GM18858 (cell line): ENCODE measurements at regions not wholly inside any gene's neighbourhood (a gene's known extent, or its start where the extent isn't known, plus 50 kb on each side); places are given as distances from the start of the nearest gene placed in this dataset.

Source experiments
- ATAC-seq: cut with Tn5 transposase; IDR thresholded peaks from one replicate; pipeline ENCODE4 v1.9.1; 2021; ENCODE audit not compliant: unreplicated experiment

DNA sequence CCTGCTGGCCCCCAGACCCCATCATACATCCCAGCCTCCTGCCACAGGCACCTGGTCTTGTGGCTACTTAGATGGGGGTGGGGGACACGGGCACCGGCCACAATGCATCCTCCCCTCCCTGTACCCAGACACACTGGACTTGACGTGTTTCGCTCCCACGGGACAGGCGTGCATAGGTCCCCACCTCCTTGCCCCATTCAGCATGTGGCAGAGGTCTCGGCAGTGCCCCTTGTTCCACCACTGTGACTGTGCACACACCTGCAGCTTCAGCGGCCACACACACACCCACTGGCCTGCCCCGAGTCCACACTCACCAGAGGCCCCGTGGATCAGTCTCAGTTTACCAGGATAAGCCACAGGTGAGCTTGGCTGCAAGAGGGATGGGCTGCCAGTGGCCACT lies 109.6 kb downstream of the ENGASE start:
- ATAC-seq: no peak

DNA sequence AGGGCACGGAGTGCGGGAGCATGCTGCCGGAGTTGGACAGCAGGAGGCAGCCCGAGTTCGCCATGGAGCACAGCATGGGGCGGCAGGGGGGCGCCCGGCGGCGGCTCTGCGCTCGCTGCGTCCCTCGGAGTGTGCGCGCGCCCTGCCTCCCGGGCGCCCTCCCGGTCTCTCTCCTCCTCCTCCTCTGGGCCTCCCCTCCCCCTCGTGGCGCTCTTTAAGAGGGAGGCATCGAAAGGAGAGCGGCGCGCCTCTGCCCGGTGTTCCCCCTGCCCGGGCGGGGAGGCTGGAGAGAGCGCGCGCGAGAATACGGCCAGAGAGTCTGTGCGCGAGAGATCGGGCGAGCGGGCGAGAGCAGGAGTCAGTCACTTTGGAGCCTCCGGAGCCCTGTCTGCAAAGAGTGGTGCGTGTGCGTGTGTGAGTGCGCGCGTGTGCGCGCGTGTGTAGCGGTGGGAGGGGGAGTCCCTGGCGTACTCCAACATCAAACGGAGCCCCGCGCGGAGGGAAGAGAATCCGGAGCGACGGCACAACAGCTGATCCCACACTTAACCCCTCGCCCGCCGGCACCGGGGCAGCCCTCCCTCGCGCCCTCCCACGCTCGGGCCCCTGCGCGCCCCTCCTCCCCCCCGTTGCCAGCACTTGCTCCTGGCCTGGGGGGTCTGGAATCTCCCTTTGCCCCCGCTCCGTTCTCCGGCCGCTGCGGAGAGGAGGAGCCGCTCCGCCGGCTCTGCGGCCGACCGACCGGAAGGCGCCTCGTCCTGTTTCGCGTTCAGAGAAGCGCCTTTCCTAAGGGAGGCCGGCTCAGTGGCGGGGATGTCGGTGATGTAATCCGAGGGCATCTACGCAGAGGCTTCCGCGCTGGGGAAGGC lies 108.9 kb downstream of the ENGASE start:
- no peak for ATAC-seq

DNA sequence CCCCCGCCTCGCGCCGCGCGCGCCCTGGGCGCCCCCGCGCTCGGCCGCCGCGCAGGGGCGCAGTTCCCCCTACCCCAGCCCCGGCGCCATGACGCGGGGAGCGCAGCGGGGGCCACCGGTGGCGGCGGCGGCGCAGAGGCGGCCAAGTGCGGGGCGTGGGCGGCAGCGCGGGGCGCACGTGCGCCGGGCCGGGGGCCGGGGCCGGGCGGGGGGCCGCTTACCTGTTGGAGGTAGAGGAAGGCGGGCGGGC lies 108.3 kb downstream of the ENGASE start:
- ATAC-seq: no peak

DNA sequence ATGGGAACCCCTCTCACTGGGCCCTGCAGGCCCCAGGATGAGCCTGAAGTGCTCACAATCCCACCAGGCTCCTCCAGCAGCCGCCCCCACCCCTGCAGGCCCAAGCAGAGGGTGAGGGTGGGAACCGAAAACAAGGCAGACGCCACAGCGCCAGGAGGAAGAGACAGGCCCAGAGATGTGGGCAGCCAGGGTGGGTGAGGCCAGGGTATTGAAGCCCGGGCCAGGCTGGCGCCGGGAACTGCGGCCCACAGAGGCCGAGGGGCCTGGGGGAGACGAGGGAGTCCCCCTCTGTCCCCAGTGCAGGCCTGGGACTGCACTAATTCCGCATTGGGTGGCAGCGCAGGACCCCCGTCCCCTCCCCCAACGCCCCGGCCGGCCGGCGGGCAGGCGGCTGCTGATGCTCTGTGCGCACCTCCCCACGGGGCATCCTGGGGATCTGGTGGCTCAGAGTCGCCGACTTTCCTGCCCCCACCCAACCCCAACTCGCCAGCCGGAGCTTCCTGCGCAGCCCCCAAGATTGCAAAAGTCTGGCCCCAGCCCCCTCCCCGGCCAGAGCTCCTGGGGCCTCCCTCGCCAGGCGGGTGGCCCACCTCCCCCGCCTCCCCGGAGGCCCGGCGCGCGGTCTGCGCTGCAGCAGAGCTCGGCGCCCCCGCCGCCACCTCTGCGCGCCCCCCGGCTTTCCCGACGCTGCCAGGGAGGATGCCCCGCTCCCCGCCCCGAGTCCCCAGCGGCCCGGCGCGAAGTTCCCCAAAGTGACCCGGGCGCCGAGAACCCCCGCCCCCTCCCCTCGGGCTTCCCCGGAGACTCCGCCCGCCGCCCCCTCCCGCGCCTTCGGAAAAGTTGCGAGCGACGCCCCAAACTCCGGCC lies 107.8 kb downstream of the ENGASE start:
- ATAC-seq: no peak

DNA sequence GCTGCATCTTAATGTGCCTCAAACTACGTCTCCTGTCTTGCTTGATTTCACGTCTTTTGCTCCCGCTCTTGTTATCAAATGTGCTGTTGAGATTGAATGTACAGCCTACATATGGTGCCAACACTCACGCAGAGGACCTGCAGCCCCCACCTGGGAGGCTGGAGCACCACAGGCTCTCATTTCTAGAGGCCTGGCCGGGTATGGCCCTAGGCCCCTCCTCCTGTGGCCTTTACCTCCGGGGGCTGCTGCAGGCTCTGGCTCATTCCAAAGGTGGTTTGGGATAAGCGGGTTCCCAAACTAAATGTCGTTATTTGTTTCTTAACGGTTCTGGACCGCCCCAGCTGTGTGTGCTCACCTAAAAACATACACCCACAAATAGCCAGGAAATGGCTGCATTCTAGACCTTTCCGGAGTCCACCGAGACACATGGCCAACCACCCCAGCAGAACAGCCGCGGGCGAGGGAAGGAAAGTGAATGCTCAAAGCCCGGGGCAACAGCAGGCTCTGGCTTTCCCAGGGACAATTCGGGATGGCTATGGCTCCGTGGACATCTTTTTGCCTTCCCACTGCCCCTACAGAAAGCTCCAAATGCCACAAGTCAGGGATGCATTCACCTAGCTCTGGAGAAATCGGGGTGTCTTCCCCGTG lies 105.9 kb downstream of the ENGASE start:
- ATAC-seq: no peak

DNA sequence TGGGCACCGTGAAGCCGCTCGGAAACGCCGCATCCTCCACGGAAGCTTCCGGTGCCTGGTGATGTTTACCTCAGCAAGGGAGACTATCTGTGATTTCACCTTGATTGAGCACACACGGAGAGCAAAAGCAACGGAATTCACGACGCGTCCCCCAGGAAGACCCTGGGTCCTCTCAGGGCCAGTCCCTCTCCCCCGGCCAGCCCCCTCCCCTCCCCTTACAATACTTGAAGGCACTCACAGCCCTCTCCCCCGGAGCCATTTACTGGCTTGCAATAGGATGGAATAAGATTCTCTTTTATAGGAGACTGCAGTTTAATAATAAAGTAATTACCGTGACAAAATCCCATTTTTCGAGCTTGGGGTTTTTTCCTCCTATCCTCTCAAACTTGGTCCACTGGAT lies 104.7 kb downstream of the ENGASE start:
- ATAC-seq: no peak

DNA sequence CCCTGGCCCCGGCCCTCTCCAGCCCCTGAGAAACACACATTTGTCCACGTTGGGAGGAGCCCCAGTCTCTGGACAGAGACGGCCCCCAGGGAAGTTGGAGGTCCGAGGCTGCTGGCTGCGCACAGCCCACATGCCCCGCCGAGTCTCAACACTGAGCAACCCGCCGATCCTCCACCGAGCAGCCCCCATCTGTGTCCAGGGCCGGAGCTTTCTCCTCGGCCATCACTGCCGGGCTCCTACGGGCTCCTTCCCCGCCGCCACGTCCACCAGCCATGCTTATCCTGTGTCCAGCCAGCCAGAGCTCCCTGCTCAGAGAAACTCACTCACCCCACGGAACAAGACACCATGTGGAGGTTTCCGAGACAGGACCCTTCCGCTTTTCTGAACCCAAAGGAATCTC lies 103.3 kb downstream of the ENGASE start:
- no peak for ATAC-seq

DNA sequence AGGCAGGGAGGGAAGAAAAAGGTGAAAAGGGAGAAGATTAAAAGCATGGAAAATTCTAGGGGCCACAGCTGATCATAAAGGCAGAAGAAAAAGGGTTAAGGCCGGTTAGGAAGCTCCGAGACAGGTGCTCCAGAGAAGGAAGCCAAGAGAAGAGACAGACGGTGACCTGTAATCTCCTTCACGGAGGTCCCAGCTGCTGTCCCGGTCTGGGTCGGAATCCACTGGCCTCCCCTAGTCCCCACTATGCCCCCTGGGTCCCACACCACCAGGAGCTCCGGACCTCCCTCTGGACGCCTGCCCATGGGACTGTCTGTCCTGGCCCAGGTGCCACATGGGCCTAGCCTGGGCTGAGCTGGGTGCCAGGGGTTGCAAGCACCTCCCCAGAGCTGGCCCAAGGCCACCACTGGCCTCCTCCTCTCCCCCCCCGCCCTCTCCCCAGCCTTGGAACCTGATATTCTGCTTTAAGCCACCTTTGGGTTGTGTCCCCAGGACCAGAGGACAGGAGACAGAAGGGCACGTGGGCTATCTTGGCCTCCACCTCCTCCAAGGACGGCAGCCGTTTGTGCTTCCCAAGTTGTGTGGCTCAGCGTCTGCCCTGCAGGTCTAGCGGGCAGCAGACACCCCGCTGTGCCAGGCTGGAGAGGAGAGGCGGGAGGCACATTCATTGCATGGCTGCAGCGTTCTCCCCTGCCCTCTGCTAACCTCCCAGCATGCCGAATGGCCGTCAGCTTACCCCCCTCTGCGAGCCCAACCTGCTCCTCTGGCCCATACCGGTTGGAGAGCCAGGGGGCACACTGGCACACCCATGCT lies 102.4 kb downstream of the ENGASE start:
- ATAC-seq: no peak

DNA sequence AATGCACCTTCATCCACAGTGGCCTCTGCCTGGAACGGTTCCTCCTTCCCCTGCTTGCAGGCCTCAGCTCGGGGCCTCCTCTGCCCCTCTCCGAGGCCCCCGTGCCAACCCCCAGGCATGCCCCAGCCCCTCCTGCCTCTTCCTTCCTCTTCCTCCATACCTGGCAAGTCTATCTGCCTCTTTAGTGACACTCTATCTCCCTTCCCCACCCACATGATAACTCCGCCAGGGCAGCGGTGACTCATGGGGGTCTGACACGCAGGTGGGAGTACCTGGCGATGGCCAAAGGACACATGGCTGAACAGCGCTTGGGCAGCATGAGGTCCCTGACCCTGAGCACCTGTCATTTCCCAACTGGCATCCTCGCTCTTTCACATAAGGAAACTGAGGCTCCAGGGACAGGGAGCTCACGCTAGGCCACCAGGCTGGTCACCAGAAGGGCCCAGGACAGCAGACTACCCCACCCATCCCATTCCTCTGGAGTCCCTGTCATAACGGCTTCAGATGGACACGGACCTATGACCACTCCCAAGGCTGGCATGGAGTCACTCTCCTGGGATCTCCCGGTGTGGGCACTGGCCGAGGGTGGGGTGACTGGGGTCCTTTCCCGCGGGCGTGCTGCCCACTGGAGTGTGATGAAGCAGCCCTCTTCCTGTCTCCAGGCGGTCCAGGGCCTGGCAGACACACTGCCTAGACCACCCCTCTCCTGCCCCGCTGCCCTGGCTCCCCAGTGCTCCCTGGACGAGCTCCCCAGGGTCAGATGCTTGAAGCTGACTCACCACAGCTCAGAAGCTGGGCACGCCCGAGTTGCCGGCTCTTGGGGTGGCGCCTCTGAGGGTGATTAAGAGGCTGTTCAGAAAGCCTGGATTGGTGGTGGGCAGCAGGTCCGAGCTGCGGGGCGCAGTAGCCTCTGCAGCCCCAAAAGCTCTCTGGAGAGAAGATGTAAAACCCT lies 100.6 kb downstream of the ENGASE start:
- no peak for ATAC-seq

DNA sequence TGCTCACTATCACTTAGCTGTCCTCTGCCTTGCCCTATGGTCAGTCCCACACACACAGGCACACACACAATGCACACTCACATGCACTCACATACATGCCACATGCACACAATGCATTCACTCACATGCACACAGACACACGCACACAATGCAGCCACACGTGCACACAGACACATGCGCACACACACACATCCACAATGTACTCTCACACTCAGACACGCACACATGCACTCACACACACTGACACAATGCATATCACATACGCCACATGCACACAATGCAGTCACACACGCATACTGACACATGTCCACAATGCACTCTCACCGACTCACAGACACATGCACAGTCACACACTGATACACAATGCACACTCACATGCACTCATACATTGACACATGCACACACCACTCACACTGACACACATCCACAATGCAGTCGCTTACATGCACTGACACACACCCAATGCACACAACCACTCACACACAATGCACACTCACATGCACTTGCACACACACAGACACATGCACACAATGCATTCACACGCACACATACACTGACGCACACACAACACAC lies 99.7 kb downstream of the ENGASE start:
- ATAC-seq: no peak

DNA sequence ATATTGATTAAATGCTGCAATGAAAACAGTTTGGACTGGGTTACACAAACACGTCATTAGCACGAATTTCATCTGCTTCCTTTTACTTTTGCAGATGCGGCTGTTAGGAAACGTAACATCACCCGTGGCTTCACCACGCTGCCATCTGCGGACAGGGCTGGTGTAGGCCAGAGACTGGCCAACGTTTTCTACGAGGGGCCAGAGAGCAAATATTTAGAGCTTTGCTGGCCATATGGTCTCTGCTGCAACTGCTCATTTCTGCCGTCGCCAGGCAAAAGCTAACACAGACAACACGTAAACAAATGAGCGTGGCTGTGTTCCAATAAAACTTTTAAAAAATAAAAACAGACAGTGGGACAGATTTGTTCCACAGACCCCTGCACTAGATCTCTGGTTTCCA lies 96.6 kb downstream of the ENGASE start:
- ATAC-seq: no peak

DNA sequence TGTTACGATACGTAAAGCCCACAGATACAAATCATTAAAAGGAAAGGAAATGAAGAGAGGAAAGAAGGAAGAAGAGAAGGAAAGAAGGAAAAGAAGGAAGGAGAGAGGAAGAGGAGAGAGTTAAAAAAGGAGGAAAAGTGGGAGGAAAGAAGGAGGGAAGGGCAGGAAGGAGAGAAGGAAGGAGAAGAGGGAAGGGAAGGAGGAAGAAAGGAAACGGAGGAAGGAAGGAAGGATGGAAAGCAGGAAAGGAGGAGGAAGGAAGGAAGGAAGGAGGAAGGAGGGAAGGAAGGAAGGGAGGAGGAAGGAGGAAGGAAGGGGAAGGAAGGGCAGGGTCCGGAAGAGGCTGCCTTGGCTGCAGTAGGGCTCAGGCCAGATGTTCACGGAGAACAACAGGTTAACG lies 95.2 kb downstream of the ENGASE start:
- ATAC-seq: no peak

DNA sequence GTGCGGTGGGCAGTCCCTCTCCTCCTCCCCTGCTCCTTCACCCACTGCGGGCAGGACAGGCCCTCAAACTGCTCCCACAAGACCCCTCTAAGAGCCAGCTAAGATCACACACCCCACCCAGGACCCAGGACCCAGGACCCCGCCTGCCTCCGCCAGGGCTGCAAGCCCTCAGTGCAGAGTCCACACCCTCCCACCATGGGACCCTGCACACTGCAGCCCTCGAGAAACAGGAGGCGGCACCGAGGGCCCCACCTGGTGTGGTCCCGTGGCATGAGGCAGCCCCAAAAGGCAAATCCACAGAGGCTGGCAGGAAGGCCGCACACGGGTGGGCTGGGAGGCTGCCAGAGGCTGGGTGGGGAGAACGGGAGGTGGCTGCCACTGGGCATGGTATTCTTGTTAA lies 94.7 kb downstream of the ENGASE start:
- ATAC-seq: no peak

DNA sequence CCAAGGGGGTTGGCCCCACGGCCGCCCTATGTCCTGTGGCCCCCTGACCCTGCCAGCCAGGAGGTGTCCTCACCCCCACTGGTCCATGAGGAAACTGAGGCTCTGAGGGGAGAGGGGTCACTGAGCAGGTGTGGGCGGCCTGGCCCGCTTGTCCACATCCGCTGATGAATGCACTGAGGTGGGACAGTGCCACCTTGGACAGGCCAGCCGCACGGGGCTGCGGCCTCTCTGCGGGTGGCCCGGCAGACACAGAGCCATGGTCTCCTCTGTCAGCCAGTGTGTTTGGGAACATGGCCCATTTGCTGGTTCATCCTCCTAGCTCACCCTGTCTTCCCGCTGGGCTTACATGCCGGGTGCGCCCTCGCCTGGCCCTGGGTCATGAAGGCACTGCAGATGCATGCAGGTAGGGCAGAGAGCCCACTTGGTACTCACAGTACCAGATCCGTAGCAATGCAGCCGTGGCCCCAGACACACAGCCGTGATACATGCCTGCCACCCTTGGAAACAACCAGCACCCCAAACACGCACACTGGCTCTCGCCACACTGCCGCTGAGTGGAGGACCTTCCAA lies 93.9 kb downstream of the ENGASE start:
- ATAC-seq: no peak

DNA sequence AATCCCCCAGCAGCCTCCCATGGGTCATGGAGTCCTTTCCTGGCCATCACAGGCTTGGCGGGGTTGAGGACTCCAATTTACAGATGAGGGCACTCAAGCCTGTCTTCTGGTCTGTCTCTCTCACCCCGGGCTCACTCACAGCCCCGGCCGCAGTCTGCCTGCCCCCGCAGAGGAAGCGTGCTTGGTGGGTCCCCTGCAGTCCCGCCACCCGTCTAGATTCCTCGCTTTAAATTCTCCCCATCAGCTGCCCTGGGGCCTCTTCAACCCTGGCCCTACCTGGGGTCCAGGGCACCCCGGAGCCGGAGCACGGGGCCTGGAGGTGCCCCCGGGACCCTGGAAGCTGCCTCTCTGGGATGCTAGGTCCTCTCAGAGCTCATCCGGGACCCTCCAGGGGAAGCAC lies 92.9 kb downstream of the ENGASE start:
- ATAC-seq: no peak

DNA sequence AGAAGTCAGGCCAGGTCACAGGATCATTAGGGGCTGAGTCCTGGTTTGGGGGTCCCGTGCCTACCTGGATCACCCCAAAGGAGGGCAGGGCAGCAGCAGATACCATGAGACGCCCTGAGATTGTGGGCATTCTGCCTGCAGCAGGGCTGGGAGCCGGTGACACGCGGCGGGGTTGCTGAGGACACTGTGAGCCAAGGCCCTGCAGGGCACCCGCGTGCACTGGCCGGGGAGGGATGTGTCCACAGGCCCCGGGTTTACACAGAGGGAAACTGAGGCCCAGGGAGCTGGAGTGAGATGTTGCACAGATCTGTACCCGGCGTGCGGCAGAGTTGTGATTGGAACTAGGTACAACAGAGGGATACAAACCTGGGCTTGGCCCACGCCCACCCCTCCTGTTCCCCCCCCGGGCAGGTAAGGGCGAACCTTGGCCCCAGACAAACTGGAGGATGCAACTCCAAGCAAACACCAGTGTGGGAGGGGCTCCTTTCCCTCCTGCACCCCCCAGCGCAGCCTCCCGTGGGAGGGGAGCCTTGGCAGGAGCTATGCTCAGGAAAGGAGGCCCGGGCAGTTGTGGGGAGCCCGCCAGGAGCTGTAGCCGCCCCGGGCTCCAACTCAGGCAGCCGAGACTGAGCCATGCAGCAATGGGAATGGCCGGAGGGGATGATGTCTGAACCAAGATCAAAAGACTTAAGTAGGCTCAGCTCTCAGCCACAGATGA lies 91.3 kb downstream of the ENGASE start:
- no peak for ATAC-seq

DNA sequence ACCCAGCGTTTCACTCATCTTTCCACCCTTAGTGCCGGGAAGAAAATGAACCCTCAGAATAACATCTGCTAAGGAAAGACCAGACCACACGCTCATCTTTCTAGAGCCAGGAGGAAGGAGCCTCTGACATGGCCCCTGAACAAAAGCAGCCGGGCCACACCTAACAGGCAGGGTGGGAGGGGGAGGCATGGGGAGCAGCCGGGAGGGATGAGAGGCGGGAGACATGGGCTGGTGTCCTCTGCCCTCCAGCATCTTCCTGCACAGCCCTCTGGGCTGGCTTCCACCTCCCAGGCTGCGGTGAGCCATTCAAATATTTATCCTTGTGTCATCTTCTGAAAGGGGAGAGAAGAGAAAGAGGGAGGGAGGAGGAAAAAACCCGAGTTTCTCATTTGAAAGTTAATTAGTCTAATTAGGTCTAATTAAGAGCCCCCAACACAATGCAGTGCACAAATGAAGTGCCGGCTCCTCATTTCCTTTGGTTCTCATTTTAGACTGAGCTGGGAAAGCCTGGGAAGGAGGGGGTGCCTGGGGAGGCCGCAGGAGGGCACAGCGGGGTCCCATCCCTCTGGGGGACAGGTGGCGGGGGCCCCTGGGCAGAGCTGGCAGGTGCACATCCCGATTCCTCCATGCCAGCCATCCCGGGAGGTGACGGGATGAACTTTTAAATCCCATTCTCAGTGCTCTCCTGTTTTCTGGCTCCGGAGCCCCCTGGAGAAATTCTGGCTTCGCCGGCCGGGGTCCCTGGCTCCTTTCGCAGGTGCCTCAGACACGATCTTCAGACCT lies 90.5 kb downstream of the ENGASE start:
- ATAC-seq: no peak

DNA sequence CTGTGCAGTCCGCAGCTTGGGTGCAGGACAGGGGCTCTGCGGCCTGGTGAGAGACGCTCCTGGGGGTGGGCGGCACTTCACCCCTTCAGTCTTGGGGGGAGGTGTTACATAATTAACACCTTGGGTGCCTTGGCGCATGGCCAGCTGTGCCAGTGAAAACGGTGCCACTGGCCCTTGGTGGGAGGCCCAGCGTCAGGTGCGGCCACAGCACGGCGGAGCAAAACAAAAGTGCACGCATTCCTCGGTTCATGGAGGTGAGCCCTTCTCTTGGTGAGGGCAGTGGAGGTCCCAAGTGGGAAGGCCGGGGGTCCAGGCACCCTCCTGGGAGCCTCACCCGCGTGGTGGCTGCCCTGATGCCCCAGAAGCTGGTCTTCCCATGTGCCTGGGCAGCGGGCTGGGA lies 89.8 kb downstream of the ENGASE start:
- no peak for ATAC-seq
